GM18520 (cell line): ENCODE measurements at regions not wholly inside any gene's neighbourhood (a gene's known extent, or its start where the extent isn't known, plus 50 kb on each side); places are given as distances from the start of the nearest gene placed in this dataset.
"Not testable (repeated sequence)": the region's sequence is repeated elsewhere in the genome, so short reads cannot be mapped to it uniquely, and the experiment has no call there.

Experiments used
- ATAC-seq: cut with Tn5 transposase; IDR thresholded peaks from one replicate; pipeline ENCODE4 v1.9.1; 2021; ENCODE audit not compliant: unreplicated experiment

DNA sequence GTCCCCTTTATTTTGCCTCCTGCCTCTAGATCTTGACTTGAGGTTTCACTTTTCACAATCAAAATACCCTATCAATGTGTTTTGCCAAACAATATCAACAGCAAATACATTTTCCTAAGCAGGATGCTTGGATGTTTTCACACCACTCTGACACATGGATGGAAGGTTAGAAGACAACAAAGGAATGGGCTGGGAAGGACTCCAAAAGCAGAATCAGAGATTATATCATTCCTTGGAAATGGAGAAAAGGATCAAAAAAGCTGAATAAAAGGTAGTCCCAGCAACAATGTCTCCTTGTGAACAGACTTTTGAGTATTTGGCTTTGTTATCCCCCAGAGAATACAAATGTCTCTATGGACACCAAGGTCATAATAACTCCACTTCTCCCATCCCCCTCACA lies 170.8 kb downstream of the ETAA1 start:
- ATAC-seq, result no peak

GRCh38 chr2:67570611-67571010 lies 173.5 kb downstream of the ETAA1 start:
- no peak for ATAC-seq

- ATAC-seq, result no peak
Measured at GRCh38 chr2:67571785-67572718, 174.9 kb downstream of the ETAA1 start.

DNA sequence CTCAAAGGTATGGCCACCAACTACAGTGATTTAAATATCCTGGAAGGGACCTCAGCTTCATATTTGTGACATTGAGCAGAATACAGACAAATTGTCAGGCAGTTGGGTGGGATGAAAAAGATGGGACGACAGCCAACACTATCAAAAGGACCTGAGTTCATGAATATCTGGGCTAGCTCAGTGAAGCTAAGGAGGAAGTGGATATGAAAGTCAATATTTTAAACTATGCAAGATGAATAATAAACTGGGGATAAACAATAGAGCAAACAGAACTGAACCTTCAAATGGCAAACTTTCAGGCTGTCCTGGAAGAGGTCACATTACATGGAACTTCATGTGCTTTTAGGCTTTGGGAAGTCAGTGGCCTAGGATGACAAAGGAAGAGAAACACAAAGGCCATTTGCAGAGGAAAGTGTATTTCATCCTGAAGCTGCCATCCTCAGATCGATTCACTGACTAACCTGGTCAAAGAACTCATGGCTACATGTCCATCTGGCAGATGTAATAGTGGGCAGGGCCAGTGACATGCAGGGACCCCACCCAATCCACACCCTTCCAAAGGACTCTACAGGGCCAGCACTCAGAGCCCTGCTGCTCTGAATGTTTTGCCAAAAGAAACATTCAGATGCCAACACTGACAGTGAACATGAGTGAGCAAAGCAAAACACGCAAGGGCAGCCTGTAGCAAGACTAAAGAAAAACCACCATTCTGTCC lies 175.7 kb downstream of the ETAA1 start:
- no peak for ATAC-seq

DNA sequence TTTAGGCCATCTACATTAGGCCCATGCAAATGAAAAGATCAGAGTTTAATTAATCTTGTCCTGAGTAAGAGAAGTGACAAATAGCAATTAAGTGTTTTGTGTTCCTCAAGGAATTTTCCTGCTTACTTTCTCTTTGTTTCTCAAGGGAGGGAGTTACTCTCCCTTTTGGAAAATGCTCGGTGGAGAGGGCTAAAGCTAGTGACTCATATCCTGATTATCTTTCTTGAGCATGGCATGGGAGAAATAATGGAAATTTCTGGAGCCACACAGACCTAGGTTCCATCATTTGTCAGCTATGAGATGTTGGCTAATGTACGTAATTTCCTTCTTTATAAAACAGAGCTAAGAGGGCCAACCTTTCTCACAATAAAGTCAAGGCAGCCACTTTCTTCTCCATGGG lies 177.1 kb downstream of the ETAA1 start:
- no peak for ATAC-seq

- no peak for ATAC-seq
Measured at GRCh38 chr2:67576226-67576625, 179.1 kb downstream of the ETAA1 start.

DNA sequence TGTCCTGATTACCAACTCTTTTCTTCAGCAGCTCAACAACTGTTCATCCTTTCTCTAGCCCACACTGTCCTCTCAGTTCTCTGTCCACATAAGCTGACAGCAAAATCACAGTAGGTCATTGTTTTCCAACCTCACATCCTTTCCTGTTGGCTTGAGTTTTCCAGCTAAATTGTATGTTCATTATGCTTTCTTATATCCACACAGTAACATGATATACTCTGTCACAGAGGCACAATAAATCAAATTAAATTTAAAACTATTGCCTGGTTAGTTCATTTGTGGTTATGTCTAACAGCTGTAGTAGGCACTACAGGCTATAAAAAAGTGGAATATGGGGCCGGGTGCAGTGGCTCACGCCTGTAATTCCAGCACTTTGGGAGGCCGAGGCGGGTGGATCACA lies 179.9 kb downstream of the ETAA1 start:
- ATAC-seq, result no peak

DNA sequence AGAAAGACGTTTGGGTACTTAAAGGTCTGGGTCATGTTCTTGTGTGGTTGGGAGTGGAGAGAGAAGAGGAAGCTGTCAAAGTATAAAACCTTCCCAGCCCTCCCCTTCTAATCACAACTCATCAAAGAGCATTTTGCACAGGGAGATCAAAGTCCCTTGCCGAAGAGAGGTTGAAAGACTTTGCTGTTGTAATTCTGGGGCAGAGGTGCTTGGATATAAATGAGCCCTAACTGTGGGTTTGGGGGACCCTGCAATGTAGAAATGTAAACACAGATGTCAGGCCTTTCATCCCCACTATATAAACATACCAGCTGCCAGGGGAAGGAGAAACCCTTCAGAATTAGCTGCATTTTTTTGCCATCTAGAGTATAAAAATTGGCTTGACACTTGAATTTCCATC lies 182.1 kb downstream of the ETAA1 start:
- no peak for ATAC-seq

GRCh38 chr2:67579806-67580205 lies 182.7 kb downstream of the ETAA1 start:
- no peak for ATAC-seq

DNA sequence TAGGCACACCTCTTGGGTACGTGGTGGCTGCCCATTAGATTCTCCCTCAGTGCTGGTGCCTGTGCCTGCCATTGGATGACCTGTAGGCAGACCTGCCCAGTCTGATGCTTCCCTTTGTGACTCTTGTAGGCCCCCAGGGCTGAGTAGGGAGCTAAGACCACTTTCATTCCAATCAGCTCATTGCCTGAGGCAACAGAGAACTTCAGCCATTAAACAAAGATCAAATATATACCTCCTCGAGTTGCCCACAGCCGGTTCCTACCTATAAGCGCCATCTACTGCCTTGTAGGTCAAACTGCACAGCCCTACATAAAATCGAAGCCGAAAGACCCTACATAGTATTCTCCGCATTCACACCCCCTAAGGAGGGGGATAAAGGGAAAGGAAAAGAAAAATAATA lies 184.6 kb downstream of the ETAA1 start:
- no peak for ATAC-seq

DNA sequence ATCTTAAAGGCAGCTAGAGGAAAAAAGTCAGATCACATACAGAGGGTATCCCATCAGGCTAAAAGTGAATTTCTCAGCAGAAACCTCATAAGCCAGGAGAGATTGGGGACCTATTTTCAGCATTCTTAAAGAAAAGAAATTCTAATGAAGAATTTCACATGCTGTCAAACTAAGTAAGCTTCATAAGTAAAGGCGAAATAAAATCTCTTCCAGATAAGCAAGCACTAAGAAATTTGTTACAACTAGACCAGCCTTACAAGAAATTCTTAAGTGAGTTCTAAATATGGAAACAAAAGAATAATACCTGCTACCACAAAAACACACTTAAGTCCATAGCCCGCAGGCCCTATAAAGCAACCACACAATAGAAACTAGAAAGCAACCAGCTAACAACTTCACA lies 186.1 kb downstream of the ETAA1 start:
- no peak for ATAC-seq

DNA sequence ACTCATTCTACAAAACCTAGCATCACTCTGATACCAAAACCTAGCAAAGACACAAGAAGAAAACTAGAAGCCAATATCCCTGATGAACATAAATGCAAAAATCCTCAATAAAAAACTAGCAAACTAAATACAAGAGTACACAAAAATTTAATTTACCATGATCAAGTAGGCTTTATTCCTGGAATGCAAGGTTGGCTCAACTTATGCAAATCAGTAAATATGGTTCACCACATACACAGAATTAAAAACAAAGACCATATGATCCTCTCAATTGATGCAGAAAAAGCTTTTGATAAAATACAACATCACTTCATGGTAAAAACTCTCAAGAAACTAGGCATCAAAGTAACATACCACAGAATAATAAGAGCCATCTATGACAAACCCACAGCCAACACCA lies 188.3 kb downstream of the ETAA1 start:
- ATAC-seq, result no peak

DNA sequence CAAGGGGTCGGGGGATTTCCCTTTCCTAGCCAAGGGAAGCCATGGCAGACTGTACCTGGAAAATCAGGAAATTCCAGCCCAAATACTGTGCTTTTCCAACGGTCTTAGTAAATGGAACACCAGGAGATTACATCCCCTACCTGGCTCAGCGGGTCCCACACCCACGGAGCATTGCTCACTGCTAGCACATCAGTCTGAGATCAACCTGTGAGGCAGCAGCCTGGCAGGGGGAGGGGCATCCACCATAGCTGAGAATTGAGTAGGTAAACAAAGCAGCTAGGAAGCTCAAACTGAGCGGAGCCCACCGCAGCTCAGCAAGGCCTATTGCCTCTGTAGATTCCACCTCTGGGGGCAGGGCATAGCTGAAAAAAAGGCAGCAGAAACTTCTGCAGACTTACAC lies 192.0 kb downstream of the ETAA1 start:
- not testable (repeated sequence) for ATAC-seq

DNA sequence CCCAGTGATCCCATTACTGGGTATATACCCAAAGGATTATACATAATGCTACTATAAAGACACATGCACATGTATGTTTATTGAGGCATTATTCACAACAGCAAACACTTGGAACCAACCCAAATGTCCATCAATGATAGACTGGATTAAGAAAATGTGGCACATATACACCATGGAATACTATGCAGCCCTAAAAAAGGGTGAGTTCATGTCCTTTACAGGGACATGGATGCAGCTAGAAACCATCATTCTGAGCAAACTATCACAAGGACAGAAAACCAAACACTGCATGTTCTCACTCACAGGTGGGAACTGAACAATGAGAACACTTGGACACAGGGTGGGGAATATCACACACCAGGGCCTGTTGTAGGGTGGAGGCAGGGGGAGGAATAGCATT lies 197.4 kb downstream of the ETAA1 start:
- ATAC-seq, result not testable (repeated sequence)

DNA sequence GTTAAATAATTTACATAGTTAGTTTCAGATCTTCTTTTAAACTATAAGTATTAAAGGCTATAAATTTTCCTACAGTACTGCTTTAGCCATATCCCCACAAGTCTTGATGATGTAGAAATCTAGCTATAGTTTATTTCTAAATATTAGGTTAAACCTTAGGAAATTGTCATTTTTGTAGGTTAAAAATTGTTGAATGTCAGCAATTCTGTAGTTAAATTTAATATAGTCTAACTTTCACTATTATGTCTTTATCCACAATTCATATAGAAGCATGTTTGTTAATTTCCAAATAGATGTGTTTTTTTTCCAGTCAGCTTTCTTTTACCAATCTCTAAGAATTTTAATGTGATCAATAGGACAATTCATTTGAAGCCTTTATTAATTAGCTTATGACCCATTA lies 199.7 kb downstream of the ETAA1 start:
- ATAC-seq, result no peak

GRCh38 chr2:67599561-67599960 lies 202.4 kb downstream of the ETAA1 start:
- no peak for ATAC-seq

GRCh38 chr2:67600222-67600871 lies 203.2 kb downstream of the ETAA1 start:
- no peak for ATAC-seq

DNA sequence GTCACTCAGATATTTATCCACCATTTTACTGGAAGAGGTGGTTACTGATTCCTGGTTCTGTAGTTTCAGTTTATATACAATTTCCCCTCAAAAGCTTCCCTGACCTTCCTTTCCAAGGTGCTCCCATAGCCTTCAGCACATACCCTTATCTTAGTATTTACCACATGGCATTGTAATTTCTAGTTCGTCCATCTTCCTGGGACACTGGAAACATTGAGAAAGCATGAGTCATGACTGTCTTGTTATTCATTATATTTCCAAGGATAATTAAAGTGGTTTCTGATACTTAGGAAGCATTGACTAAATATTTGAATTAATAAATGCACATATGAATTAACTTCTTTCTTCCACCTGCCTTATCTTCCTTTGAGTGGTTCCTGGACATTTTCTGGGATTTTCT lies 203.8 kb downstream of the ETAA1 start:
- no peak for ATAC-seq

- ATAC-seq, result no peak
Measured at GRCh38 chr2:67604360-67604759, 207.2 kb downstream of the ETAA1 start.

DNA sequence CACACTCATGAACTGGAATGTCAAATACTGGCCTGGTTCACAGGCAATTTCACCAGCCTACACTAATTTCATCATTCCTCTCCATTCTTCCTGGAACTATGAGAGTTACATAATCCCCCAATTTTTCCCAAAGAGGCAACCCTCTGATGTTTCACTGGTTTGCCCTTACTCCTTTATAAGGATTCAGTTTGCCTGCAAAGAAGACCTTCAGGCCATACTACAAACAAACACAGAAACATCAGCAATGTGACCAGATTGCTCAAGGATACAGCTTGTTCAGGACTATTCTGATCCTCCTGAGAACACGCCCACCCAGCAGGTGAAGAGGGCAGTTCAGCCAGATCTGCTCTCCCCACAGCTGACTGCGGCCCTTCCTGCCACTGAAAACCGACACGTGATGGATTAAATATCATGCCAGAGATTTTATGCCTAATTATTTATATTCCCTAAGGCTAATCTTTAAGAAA lies 215.5 kb downstream of the ETAA1 start:
- no peak for ATAC-seq

DNA sequence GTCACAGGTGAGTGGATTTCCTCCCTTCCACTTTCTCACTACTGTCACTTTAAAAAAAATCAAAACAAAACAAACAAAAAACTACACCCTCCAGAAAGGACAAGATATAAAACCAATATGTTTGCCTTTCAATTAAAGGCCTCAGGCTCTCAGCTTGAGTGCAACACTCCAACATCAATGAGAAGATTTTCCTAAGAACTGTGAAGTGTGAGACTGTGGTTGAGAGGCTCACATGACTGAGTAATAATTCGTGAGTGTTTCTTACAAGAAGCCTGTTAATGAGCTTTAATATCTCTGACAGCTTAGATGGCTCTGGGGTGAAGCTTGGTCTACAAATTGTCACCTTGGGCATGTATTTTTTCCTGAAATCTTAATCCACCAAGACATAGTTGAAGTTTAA lies 216.1 kb downstream of the ETAA1 start:
- no peak for ATAC-seq

GRCh38 chr2:67614454-67614853 lies 217.3 kb downstream of the ETAA1 start:
- no peak for ATAC-seq
